OCI-LY3 (cell line): ENCODE measurements at regions not wholly inside any gene's neighbourhood (a gene's known extent, or its start where the extent isn't known, plus 50 kb on each side); places are given as distances from the start of the nearest gene placed in this dataset.

ENCODE experiments used
- CTCF ChIP-seq: fragments of 200-600, 300-600 bp; sonication (generic); IDR thresholded peaks from 2 replicates; pipeline ENCODE4 v1.5.1; 2014; ENCODE audit warnings: antibody characterized with exemption, low read length, low read depth
- EZH2phosphoT487 ChIP-seq: fragments of 200-600 bp; shearing (Covaris generic); IDR thresholded peaks from 2 replicates; pipeline ENCODE4 v1.6.1; 2018; ENCODE audit warnings: antibody characterized with exemption, mixed run types, low read depth

GRCh38 chr5:124922255-124922975 is 176.0 kb upstream of the ZNF608 start:
- no peak for TF ChIP-seq CTCF
- TF ChIP-seq EZH2phosphoT487 = no peak
